Femur (tissue), 1 donor: ENCODE measurements at regions not wholly inside any gene's neighbourhood (a gene's known extent, or its start where the extent isn't known, plus 50 kb on each side); places are given as distances from the start of the nearest gene placed in this dataset.

ENCODE experiments used
- DNase-seq: peaks from one replicate; pipeline ENCODE4 v3.0.0-alpha.2; 2017

DNA sequence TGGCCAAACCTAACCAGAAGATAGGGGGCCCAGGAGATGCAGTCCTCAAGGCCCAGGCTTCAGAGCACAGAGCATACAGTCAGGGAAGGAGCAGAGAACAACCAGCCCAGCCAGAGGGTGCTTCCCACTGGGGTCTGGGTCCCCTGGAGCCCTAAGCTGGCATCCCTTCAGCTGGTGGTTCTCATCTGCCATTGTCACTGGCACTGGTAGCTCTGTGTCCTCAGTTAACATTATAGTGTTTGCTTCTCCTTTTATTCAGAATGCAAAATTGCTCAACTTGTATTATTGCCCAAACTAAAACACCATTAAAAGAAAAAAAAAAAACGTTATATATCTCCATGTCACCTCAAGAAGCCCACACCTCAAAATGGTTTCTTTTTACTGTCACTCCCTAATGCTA, 219.2 kb downstream of the ENC1 start:
- DNase-seq, result no peak

DNA sequence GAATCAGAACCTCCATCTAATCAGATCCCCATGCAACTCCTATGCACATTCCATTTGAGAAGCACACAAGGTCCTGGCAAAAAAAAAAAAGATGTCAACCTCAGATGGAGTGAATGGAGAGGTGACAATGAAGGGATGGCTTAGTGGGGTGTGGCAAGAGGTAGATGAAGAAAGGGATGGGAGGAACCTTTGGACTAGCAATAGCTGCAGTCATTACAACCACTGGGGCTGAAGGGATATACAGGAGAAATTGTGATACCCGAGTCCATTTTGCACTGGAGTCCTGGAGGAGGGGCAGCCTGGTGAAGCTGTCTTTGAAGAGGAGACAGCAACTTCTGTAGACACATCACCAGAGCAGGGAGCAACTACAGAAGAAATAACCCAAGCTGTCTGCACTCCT, 219.6 kb downstream of the ENC1 start:
- no peak for DNase-seq

DNA sequence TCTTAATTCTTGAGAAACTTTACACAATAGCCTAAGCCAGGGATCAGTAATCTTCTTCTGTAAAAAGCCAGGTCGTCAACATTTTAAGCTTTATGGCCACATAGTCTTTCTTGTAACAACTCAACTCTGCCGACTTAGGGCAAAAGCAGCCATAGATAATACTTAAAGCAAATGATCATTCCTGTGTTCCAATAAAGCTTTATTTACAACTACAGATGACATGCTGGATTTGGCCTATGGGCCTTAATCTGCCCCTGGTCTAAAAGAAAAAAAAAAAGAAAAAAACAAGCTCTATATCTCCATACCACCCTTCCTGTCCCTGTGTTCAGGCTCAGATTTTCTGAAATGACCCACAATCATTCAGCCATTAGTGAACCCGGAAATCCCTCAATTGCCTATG, 220.3 kb downstream of the ENC1 start:
- no peak for DNase-seq

DNA sequence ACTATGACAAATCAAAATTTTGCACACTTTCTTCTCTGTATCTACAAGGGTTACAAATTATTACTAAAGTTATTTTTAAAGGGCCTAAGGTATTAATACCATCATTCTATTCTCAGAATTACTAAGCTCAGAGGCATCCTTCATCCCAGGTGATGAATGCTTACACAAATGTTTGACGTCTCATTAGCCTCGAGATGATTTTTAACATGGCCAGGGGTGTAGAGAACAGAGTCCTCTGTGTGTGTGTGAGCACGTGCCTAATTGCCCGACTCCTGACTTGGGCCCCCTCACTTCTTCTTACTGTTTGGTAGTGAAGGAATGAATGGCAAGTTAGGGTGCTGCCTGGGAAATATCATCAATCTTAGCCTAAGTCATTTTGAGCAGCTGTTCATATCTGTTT, 221.1 kb downstream of the ENC1 start:
- DNase-seq, result no peak

DNA sequence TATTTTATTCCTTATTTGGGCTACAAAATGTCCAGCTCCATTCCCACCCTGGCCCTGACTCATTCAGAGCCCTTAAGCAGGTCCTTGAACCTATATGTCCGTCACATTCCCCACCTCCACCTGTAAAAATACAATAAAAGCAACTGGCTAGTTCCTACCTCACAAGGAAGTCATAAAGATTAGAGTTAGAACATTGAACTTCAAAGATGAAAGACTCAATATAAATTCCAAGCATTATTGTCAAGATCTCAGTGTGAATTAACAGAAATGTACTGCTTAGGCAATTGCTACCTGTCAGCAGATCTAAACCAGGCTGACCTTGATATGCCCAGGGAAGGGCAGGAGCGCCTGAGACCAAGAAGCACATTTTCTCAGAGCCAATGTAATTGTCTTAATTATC, 221.8 kb downstream of the ENC1 start:
- DNase-seq, result no peak

DNA sequence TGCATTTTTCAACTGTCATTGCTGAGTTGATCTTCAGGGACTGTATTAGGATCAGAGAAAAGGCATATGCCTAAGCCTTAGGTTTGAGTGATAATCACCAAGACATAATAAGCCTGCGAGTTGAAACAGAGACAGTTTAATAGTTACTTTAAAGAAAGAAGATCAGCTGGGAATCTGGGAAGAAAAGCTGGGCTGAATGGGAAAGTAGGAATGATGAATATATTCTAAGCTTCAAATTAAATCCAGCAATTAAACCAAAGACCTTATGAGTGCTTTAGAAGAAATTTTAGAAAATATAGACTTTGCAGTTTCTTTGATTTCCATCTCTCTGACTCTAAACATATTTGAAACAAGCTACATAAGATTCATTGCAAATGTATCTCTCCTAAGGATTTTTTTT, 222.3 kb downstream of the ENC1 start:
- no peak for DNase-seq

DNA sequence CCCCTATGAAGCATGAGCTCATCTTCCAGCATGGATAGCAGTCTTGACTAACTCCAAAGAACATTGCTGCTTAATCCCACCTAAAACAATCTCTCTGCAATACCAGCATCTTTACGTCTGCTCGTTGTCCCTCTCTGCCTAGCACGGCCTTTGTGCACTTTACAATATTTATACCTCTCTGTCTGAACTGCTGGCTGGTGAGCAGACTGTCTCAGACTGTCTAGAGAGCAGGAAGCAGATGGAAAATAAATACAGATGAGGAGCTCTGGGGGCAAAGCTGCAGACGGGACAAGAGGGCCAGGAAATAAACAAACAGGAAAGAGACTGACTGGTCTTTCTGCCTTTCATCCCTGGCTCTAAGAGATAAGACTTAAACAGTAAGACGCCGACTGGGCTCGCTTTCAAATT, 224.8 kb downstream of the ENC1 start:
- DNase-seq, result no peak

DNA sequence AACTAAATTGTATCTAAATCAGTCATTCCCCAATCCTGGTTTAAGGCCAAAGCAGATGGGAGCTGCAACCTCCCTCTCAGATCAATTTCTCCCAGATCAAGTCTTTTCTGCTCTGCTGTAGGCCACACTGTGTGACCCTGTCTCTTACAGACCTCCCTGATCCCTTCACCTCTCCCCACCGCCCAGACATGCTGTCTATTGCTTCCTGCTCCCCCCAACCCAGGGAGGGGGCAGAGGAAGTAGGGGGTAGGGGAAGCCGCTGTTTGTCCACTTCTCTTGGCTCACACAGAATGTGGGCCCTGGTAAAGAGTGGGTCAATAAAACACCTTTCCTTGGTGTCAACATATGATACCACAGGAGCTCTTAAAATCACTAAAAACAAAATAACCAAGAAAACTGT, 226.3 kb downstream of the ENC1 start:
- DNase-seq, result no peak

DNA sequence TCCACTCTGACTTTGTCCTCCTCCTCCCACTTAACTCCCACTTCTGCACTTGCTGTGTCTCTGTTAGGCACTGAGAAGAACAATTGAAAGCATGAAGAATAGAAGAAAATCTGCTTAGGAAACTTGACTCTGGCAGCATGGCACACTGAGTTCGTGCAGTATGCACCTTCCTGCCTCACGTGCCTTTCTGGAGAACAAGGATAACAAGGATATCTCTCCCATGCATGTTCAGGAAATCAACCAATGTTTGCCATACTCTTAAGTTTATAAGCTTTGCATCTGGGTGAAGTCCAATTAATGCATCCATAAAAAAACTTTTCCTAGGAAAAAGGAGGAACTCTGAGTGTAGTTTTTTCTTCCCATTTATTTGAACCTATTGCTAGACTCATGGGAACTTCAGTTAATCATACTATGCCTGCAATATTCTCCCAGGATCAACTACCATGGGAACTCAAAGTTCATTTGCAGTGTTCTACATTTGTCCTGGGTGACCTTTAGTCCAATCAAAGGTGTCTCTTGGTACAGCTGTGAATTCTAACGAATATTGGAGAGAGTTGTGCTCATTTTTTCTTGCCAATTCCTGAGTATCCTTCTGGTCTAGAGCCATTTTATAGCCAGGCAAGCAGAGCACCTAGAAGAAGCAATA, 227.0 kb downstream of the ENC1 start:
- DNase-seq, result no peak

DNA sequence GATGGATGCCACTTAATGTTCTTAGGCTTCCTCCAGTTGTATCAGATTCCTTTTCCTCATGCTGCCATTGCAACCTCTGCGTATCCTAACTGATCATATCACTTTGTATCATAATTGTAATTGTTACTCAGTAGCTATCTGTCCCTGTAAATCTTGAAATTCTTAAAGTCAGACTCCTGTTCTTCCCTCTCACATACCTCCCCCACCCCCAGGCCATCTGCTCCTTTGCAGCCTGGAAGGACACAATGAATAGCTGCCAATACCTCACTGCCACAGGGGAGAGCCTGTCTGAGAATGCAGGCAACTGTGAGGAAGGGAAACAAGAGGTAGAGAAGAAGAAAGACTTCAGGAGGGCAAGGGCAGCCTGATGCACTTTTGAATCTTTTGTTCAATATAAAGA, 228.5 kb downstream of the ENC1 start:
- DNase-seq, result no peak

DNA sequence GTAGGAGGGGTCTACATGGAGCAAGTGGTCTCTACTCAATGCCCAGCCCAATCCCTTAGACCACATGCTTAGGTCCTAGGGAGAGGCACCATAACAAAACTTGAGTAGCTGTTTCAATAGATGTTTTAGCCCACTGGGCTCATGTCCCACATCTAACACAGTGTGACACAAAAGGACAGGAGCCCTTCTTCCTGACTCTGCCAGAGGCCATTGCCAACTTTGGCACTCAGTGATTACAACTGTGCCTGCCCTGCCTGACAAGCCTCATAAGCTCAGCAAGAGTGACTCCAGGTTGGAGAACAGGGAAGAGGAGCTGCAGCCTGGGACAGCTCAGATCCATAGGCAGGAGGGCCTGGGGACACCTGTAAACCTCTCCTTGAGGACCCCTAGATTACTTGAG, 230.8 kb downstream of the ENC1 start:
- no peak for DNase-seq

DNA sequence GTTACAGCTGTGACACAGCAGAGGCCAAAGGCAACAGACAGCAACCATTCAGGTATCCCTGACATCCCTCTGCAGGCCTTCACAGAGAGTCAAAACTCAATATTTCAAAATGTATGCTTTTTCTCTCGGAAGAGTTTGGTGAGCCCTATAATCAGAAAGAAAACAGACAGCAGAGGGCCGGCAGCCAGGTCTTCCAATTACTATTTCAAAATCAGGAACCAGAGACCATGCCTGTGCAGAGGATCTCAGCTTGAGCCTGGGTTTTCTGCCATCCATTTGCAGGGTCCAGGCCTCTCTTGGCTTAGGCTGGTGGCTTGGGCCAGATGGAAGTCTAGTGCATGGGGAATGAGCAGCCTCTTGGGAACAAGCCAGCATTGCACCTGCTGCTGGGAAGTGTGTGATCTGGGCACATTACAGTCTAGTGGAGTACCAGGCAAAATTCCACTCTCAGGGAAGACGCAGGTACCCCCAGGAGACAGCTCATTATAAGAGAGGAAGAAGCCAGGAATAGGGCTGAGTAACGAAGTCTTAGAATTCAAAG, 231.3 kb downstream of the ENC1 start:
- no peak for DNase-seq

DNA sequence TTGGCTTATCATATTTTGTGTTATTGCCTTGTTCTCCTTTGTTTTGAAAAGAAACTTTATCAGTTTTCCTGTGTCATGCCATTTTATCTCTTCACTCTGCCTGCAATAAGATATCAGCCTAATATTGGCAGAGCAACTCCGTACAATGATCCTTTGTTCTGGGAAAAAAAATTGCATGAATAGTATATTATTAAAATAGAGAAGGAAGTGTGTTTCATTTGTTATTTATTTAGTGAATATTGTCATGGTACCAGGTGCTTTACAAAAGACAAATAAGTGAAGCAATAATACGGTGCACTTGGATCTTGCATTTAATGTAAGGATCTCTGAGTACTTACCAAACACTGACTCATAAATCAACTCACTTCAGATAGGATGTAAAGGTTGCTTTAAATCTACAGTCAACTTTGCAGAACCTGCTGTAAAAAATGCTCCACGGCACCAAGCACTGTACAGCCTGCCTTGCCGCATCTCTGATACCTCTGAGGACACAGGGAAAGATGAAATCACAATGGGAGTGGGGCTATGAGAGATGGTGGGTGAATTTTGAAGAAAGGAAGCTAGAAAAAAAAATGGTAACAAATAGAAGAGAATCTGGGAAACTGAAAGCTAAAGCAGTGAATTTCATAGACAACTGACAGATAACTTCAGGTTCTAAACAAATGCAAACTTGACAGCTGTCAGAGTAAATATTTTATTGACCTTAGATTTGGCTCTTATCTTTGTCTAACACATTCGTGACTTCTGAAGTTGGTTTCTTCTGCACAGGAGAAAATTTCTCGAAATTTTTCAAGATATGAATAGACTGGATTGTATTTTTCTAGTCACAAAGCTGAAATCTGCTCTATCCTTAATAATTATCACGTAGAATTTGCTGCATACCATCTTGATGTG, 232.1 kb downstream of the ENC1 start:
- DNase-seq, result no peak

DNA sequence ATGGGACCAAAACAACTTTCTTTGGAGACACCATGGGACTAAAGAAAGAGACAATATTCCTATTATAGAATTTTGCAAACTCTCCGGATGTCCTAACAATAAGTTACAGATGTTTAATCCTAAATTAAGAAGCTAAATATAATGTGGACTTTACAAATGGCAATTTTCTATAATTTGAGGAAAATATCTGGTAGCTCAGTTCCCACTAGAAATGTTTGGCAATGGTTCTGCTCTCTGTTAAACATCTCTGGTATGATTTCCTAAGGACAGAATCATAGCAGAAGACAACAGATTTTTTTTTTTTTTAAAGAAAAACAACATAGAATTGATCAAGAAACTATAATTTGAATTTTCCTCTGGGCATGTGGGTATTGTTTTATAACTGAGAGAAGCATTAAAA, 232.8 kb downstream of the ENC1 start:
- DNase-seq, result no peak

DNA sequence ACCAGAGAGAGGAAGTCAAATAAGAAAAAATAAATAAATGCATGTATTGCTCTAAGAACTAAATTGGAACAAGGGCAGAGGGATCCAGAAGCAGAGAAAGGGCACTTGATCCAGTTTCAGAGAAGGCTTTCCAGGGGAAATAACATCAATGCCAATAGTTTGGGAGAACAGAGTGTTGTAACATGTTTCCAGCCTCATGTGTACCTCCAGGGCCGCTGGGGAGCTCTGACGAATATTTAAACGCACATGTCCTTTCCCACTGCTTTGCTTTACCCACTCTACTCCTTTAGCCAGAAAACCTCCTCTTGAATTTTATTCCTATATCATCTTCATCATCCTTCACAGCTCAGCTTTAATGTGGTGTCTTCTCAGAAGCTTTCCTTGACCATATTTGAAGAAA, 233.7 kb downstream of the ENC1 start:
- no peak for DNase-seq

DNA sequence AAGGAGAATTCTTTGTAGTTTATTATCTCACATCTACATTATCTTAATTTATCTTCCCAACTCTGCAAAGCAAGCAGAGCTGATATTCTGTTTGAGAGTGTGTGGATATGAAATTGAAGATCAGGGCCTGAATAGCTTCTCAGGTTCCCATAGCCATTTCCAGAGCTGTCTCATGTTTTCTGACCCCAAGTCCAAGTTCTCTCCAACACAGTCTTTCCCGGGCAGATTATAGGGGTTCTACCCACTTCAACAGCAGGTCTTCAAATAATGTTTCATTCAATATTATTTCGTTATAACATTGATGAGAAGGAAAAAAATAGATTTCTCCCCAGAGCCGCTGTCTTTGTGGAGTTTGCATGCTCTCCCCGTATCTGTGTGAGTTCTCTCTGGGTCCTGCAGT, 234.9 kb downstream of the ENC1 start:
- no peak for DNase-seq

DNA sequence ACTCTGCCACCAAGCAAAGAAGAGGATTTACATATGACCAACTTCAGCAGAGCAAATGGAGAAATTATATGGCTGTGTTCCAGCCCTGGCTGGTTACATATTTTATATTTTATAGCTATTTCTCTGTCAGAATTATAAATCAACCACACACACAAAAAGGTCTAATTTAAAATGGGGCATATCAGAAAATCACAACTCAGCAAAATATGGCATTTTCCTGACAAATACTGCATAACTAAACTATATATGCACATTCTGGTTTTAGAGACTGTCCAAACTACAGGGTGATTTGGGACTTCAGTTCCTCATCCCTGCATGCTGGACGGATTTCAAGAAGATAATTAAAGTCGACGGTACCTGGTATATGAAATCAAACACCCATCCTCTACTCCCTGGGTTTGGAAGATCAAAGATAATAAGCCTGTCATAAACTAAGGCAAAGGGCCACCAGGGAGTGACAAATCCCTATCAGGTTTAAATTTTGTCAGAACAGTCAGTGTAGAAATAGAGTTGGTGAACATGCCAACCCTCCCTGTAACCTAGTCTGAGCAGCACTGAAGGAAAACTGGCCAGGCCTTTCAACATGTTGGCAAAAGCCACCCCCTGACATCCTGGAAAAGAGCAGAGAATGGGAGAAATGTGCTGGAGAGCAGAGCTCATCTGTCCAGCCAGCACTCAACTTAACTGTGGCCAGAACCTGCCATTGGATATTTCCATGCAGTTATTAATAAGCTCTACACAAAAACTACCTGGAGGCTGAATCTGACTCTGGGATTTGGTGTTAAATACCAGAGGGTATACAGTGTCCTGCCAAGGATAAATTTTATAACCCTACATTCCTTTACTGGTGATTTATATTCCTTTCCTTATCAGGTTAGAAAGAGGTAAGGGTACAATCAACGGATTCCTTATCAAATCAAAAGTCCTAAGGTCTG, 235.7 kb downstream of the ENC1 start:
- peak; percentile 57 for DNase-seq

DNA sequence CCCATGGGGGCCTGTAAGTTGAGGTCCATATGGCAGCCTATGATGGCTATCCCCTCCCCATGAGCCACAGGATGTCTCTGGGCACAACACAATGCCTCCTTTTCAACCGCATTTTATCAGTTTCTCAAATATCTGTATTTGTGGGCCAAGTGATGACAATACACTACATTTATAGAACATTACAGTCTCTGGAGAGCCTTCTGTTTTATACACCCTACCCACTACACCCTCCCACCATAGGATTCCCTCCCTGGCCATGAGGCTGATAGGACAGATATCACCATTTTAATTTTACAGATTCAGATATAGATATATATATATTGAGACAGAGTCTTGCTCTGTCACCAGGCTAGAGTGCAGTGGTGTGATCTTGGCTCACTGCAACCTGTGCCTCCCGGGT, 236.8 kb downstream of the ENC1 start:
- DNase-seq, result no peak

DNA sequence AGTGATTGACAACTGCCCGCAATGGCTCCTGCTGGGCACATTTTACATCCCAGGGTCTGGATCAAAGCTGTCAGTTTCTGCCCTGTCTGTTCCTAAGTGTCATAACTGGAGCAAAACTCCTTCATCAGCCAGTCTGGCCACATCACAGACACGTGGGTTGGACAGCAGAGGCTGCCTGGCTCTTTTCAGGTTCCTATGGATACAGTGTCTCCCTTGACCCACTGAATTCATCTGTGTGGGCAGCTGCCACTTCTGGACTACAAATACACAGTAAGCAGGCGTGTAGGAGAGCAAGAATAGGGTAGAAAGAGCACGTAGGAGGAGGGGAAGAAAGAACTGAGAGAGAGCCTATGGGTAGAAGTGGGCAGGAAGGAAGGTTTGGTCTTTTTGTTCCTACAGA, 238.0 kb downstream of the ENC1 start:
- no peak for DNase-seq

DNA sequence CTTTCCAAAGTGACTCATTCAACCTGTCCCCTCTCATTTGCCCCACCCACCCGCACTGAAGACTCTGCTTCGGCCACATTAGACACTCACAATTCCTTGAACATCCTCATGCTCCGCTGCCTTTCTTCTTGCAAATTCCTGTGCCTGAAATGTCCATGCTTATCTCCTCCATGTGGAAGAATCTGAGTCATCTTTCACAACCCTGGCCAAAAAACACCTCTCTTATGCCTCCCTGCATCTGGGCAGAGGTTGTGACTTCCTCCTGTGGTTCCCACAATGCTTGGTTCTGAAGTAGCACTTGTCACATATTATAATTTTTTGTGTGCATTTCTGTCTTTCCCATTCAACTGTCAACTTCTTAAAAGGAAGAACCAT, 238.6 kb downstream of the ENC1 start:
- no peak for DNase-seq

DNA sequence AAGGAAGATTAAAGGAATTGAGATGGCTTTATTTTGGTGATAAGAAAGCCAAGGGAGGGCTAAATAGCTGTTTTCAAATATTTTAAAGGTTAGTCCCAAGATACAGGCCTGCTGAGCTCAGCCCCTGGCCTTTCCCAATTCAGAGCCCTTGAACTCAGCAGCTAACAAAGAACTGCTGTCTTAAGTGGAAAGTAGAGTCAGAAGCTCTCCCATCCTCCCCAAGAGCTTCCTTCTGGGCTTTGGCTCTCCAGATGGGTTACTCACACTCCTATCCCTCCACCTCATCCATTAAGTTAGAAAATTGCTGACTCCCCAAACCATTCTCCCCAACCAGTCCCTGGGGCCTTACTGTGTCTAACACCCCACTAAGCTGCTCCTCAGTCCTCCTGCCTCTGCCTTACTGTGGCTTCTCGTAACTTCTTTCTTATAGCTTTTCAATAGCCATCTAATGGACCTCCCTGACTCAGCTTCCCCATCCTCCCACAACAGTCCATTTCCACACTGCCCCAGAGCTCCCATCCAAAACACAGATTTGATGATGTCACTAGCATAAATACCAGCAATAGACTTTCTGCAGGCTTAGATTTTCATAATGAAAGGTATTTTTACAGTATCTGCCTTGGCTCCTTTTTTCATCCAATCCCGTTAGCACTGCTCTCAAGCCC, 239.1 kb downstream of the ENC1 start:
- DNase-seq, result no peak

DNA sequence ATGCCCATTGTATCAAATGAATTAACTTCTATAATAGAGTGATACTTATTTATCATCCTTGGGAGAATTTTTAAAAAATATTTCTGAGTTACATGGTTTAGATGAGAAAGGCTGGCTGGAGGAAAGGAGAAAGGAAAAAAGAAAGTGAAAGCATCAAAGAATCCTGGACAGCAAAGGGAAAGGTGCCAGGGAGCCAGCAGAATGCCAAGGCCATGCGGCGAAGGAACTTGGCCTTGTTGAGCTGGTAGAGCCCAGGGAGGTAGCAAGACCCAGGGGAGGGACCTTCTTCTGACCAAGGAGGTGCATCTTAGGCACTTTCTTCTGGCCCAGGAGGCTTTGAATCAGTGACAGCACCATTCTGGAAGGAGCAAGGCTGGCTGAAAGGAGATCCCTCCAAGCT, 240.5 kb downstream of the ENC1 start:
- DNase-seq, result no peak
